ENCODE measurements at regions not wholly inside any gene's neighbourhood (a gene's known extent, or its start where the extent isn't known, plus 50 kb on each side); places are given as distances from the start of the nearest gene placed in this dataset.

GRCh38 chr7:69198250-69198649, 400.0 kb upstream of the AUTS2 start:
- 76 to 88% (median 87%) methylated on average over 1 of the region's 1 CpG for WGBS, 3 donors

GRCh38 chr7:69199041-69199440, 399.2 kb upstream of the AUTS2 start:
- no peak overlapping the region for H3K27ac ChIP-seq

More at GRCh38 chr7:69198250-69198649, 400.0 kb upstream of the AUTS2 start:
- no peaks in the 10 kb centered on the region for H3K36me3 ChIP-seq
- DNase-seq = no peak
- H3K4me1 ChIP-seq (ENCODE audit: insufficient read depth) = no peaks in the 10 kb centered on the region
- intact Hi-C loops (cut with DNase I) = no loop called here
- no peak for TF ChIP-seq CTCF (IDR thresholded peaks at IDR 0.05)
- TF ChIP-seq POLR2A (IDR thresholded peaks at IDR 0.05) = no peak
- no peak for TF ChIP-seq EP300 (IDR thresholded peaks at IDR 0.05)
- no peak overlapping the region for H3K4me3 ChIP-seq
- H3K27me3 ChIP-seq = no peaks in the 10 kb centered on the region
- H3K27ac ChIP-seq = no peak overlapping the region
- H3K9me3 ChIP-seq = no peaks in the 10 kb centered on the region

GRCh38 chr7:69199661-69200060, 398.6 kb upstream of the AUTS2 start:
- no peak for DNase-seq
- 59 to 76% (median 74%) methylated on average over 1 of the region's 1 CpG for WGBS, 3 donors
- Histone ChIP-seq H3K4me3 (no peak overlapping the region), H3K27ac (no peak overlapping the region), H3K36me3 (no peaks in the 10 kb centered on the region), H3K27me3 (no peaks in the 10 kb centered on the region), H3K9me3 (no peaks in the 10 kb centered on the region), H3K4me1 (ENCODE audit: insufficient read depth) (no peaks in the 10 kb centered on the region)
- TF ChIP-seq POLR2A (IDR thresholded peaks at IDR 0.05) = no peak
- intact Hi-C loops (cut with DNase I) = loop anchor here in 1 of 4 donors (10.0 kb wide), 1 partner anchor 125 kb away; no protein-coding TSS in a partner anchor

More at GRCh38 chr7:69199041-69199440, 399.2 kb upstream of the AUTS2 start:
- Histone ChIP-seq H3K4me1 (ENCODE audit: insufficient read depth) (no peaks in the 10 kb centered on the region), H3K9me3 (no peaks in the 10 kb centered on the region), H3K36me3 (no peaks in the 10 kb centered on the region), H3K27me3 (no peaks in the 10 kb centered on the region), H3K4me3 (no peak overlapping the region)
- TF ChIP-seq CTCF (IDR thresholded peaks at IDR 0.05) = no peak
- no peak for TF ChIP-seq POLR2A (IDR thresholded peaks at IDR 0.05)
- TF ChIP-seq EP300 (IDR thresholded peaks at IDR 0.05) = no peak
- WGBS, 3 donors = 73 to 94% (median 83%) methylated on average over 5 of the region's 5 CpGs
- intact Hi-C loops (cut with DNase I) = no loop called here
- DNase-seq = no peak

- DNase-seq = no peak
- no peaks in the 10 kb centered on the region for H3K27me3 ChIP-seq
- TF ChIP-seq EP300 (IDR thresholded peaks at IDR 0.05) = no peak
- H3K4me1 ChIP-seq (ENCODE audit: insufficient read depth) = no peaks in the 10 kb centered on the region
- 41 to 69% (median 56%) methylated on average over 2 of the region's 2 CpGs for WGBS, 3 donors
- H3K4me3 ChIP-seq = no peak overlapping the region
- no peaks in the 10 kb centered on the region for H3K9me3 ChIP-seq
- intact Hi-C loops (cut with DNase I) = loop anchor here in 1 of 4 donors (10.0 kb wide), 1 partner anchor 121 kb away; no protein-coding TSS in a partner anchor
- H3K27ac ChIP-seq = no peak overlapping the region
- no peaks in the 10 kb centered on the region for H3K36me3 ChIP-seq
These were observed 394.4 kb upstream of the AUTS2 start for GRCh38 chr7:69203871-69204270.

GRCh38 chr7:69204943-69205342, 393.3 kb upstream of the AUTS2 start:
- Histone ChIP-seq H3K4me3 (no peak overlapping the region), H3K4me1 (ENCODE audit: insufficient read depth) (no peaks in the 10 kb centered on the region), H3K27me3 (no peaks in the 10 kb centered on the region), H3K9me3 (no peaks in the 10 kb centered on the region), H3K27ac (no peak overlapping the region), H3K36me3 (no peaks in the 10 kb centered on the region)
- no peak for TF ChIP-seq POLR2A (IDR thresholded peaks at IDR 0.05)
- no peak for TF ChIP-seq EP300 (IDR thresholded peaks at IDR 0.05)
- TF ChIP-seq CTCF (IDR thresholded peaks at IDR 0.05) = no peak
- DNase-seq = no peak
- intact Hi-C loops (cut with DNase I) = loop anchor here in 1 of 4 donors (10.0 kb wide), 1 partner anchor 120 kb away; no protein-coding TSS in a partner anchor
- 73 to 83% (median 83%) methylated on average over 3 of the region's 3 CpGs for WGBS, 3 donors

Measured in ovary (tissue), 7 donors.